Ramos (cell line): ENCODE measurements at regions not wholly inside any gene's neighbourhood (a gene's known extent, or its start where the extent isn't known, plus 50 kb on each side); places are given as distances from the start of the nearest gene placed in this dataset.

Experiments used
- in situ Hi-C: fragments of 300-500 bp; cut with MboI; formaldehyde crosslinking; loops from one replicate; pipeline ENCODE4 v1.14.3; 2022; ENCODE audit warnings: low sequenced_read_pairs; ENCODE audit not compliant: unreplicated experiment

- in situ Hi-C loops: no loop called here
These were observed 97.8 kb downstream of the ZNF674 start for GRCh38 chrX:46447384-46447783.

- in situ Hi-C loops: no loop called here
These were observed 98.4 kb downstream of the ZNF674 start for GRCh38 chrX:46446727-46447378.

GRCh38 chrX:46444011-46444410 is 101.2 kb downstream of the ZNF674 start:
- in situ Hi-C loops: no loop called here

- in situ Hi-C loops: no loop called here
These were observed 108.5 kb downstream of the ZNF674 start for GRCh38 chrX:46436744-46437143.

- in situ Hi-C loops: no loop called here
These were observed 111.3 kb downstream of the ZNF674 start for GRCh38 chrX:46433892-46434291.

- in situ Hi-C loops: loop anchor here (25.0 kb wide), 1 partner anchor 379 kb away; no protein-coding TSS in a partner anchor
These were observed 136.4 kb downstream of the ZNF674 start for GRCh38 chrX:46408553-46409407.

GRCh38 chrX:46407753-46408130 is 137.5 kb downstream of the ZNF674 start:
- in situ Hi-C loops: loop anchor here (25.0 kb wide), 1 partner anchor 380 kb away; no protein-coding TSS in a partner anchor

GRCh38 chrX:46407036-46407752 is 138.0 kb downstream of the ZNF674 start:
- in situ Hi-C loops: loop anchor here (25.0 kb wide), 1 partner anchor 380 kb away; no protein-coding TSS in a partner anchor

GRCh38 chrX:46404774-46405173 is 140.4 kb downstream of the ZNF674 start:
- in situ Hi-C loops: loop anchor here (25.0 kb wide), 1 partner anchor 383 kb away; no protein-coding TSS in a partner anchor

- in situ Hi-C loops: loop anchor here (25.0 kb wide), 1 partner anchor 387 kb away; no protein-coding TSS in a partner anchor
These were observed 144.4 kb downstream of the ZNF674 start for GRCh38 chrX:46400530-46401443.

GRCh38 chrX:46398874-46399273 is 146.3 kb downstream of the ZNF674 start:
- in situ Hi-C loops: no loop called here

GRCh38 chrX:46398126-46398525 is 147.1 kb downstream of the ZNF674 start:
- in situ Hi-C loops: no loop called here

- in situ Hi-C loops: no loop called here
These were observed 158.7 kb downstream of the ZNF674 start for GRCh38 chrX:46386511-46386910.

- in situ Hi-C loops: no loop called here
These were observed 162.2 kb downstream of the ZNF674 start for GRCh38 chrX:46383006-46383405.

- in situ Hi-C loops: no loop called here
These were observed 162.6 kb downstream of the ZNF674 start for GRCh38 chrX:46382595-46382994.

- in situ Hi-C loops: no loop called here
These were observed 163.6 kb downstream of the ZNF674 start for GRCh38 chrX:46381630-46382029.

GRCh38 chrX:46380148-46380752 is 165.0 kb downstream of the ZNF674 start:
- in situ Hi-C loops: no loop called here

GRCh38 chrX:46376246-46376885 is 168.9 kb downstream of the ZNF674 start:
- in situ Hi-C loops: no loop called here

- in situ Hi-C loops: no loop called here
These were observed 169.4 kb downstream of the ZNF674 start for GRCh38 chrX:46375831-46376230.
